ENCODE measurements at regions not wholly inside any gene's neighbourhood (a gene's known extent, or its start where the extent isn't known, plus 50 kb on each side); places are given as distances from the start of the nearest gene placed in this dataset.

DNA sequence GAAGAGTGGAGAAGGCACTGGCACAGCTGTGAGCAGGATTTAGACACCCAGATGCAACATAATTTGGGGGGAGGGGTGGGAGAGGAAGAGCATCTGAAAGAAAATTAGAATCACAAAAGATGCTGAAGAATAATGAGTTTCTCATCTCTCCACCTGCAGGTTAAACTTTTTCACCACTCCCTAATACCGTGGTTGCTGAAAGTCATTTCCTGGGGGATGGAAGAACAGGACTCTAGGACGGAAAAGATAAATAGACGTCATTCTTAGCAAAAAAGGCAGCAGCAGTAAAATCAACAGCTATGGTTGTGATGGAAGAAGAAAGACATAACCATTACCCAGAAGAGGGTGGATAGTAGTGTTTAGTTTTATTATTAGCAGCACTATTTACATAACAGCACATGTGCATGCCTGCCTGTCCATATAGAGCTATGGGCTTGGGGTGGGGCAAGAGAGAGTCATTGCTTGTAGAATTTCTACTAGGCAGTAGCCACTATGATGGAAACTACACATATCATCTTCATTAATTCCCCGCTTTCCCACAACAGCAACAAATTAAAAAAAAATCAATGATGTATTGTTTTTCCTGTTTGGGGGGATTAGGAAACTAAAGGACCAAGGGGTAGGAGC, 212.2 kb downstream of the TRIB2 start:
- DNase-seq (ENCODE audit: low read depth, low spot score), result no peak

DNA sequence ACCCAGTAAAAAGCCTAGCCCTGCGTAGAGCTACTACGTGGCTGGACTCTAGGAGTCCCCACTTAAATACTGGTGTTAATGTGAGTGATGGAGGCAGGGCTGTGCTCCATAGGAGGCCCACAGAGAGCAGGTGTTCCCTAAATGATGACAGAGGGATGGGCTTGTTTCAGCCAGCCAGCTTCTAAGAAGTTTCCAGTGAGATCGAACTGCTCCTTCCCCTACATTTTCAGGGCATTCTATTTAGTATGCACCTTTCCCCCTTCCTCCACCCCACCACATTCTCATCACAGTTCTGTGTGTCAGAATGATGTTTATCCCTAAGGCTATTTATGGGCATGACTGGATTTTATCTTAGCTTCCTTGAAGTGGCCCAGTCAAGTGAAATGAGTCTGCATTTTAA, 213.0 kb downstream of the TRIB2 start:
- DNase-seq (ENCODE audit: low read depth, low spot score), result no peak

DNA sequence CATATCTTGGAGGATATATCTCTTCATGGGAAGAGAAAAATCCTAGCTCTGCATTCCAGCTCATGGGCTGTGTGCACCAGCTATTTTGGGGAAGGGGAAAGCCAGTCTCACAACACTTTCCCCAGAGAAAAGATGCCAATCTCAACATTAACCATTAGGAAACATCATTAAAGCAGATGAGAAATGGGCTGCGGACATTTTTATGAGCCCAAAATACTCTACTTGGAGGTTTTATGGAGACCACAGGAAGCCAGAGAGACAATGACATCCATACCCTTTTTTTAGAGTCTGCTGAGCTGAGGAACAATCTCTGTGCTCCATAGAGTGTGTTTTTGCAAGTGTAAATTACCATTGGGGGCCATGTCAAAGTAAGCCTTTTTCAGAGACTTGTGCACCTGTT, 213.7 kb downstream of the TRIB2 start:
- no peak for DNase-seq (ENCODE audit: low read depth, low spot score)

DNA sequence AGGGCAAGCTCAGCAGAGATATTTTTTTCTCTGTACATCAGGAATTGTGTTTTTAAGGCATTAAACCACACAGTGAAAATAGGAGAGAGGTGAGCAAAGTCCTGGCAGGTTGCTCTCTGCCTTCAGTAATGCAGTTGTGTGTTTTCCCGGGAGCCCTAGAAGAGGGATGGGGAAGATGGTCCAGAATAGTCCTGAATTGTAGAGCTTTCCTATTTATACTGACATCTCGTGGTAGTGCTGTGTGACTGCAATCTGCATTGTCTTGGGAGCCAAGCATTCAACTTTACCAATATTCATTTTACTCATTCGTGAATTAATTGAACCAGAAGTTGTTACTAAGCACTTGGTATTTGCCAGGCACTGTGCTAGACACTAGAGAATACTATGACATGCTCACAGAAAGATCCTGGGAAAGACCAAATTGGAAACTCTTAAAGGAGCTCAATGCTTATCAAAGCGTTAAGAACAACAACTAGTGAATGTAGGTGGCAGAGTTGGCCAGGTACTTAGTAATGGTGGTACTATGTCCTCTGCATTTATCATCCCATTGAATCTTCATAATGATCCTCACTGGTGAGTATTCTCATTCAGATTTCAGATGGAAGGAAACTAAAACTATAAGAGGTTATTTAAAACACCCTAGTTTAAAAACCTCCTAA, 214.6 kb downstream of the TRIB2 start:
- no peak for DNase-seq (ENCODE audit: low read depth, low spot score)

DNA sequence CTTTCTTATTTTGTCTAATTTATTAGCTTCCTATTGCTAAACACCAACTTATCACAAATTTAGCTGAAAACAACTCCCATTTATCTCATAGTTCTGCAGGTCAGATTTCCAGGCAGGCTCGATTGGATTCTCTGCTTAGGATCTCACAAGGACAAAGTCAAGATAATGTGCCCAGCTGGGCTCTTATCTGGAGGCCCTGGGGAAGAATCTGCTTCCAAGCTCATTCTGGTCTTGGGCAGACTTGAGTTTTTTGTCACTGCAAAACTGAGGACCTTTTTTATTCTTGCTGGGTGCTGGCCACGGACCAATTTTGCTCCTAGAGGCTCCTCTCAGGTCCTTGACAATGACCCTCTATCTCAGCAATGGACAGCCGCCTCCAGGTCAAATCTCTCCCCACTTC, 215.5 kb downstream of the TRIB2 start:
- DNase-seq (ENCODE audit: low read depth, low spot score), result no peak

DNA sequence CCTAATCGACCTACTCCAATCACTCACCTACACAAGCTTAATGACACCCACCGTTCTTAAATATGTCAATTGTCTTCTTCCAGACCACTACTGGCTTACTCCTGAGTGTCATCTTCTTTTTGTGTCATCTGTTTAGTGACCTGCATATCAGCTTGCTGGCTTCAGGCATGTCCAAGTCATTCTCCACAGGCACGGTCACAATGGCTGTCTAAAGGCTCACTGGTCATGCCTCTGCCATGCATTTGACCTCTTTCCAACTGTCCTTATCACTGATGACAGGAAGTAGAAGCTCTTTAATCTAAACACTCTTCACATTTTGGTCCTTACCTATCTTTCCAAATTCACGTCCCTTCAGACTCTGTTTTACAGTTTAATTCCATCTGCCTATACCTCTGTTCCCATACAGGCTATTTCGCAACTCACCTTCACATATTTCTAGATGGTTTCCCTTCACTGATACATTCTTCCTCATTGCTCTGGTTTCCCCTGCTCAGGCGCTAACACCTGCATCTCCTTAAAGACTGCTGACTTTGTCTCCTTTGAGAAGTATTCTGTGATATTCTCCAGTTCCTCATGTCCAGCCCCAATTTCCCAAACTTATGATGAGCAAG, 217.5 kb downstream of the TRIB2 start:
- DNase-seq (ENCODE audit: low read depth, low spot score), result no peak

DNA sequence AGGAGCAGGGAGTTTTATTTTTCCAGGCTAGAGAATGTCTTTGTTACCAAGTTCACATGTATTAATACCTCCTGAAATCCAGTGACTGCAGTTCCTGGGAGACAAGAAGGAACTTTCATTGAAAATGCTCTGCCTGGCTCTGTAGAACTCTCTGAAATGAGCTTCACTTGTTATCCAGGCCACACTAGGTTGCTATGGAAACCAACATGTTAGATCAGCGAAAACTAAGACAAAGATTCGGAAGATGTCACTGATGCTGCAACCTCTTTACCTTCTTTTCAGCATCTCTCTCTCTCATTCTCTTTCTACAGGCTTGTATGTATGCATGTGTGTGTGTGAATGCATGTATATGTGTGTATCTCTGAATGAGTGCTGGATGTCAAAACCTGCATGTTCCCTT, 218.5 kb downstream of the TRIB2 start:
- DNase-seq (ENCODE audit: low read depth, low spot score), result no peak

DNA sequence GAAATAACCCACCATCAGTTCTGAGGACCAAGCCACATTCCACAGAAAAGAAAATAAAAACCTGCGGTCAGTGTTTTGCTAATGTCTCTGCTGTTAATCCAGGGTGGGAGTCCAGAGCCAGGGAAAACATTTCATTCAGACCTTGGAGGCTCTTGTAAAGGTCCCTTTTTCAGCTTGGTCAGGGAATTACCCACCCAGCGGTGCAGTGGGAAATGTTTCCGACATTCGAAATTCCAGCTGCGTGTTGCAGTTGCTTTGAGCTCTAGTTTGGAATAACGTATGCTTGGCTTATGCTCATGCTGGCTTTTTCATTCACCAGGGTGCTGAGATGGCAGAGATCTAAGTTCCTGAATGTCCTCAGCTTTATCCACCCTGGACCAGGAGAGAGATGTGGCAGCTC, 219.1 kb downstream of the TRIB2 start:
- no peak for DNase-seq (ENCODE audit: low read depth, low spot score)

DNA sequence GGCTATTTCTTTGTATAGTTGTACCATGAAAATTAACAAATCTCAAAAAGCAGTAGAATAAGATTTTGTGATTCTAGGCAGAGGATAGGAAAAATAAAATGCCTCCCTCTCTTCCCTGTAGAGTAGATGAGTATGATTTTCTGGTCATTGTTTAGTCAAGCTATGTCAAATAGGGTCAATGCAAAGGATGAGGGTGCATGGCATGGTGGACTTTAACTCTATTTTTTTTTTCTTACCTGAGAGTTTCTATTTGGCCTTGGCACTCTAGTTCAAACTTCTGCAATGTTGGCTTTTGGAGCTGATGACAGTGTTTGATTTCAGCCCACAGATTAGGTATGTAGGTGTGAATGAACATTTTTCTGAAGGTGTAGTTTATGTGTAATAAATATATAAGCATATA, 224.5 kb downstream of the TRIB2 start:
- DNase-seq (ENCODE audit: low read depth, low spot score), result no peak

DNA sequence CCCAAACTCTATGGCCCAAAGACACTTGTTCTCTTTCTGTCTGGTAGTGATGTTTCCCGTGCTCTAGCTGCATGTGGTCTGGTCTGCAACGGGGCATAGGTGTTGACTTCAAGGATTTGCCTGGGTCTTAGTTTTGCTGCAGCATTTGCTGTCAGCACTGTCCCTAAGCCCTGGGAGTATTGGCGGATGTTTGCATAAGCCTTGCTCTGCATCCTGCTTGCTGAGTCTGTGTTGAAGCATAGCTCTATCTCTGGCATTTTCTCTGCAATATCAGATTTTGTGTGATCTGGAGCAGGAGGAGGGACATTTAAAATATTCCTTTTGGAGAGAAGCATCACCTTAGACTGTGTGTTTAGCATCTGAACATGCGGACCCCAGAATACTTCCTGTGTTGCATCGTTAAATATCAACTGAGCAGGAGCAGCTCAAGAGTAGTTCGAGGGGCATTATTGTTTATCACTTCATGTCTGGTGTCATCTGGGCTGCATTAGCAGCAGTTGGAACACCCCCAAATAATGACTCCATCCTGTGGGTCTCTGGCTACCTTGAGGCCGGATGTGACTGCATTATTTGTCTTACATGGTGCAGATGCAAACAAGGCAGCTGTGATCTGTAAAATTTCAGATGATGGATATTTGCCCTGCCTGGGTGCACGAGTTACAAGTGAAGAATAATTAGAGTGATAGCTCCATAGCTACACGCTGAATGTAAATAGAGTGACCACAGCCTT, 231.7 kb downstream of the TRIB2 start:
- no peak for DNase-seq (ENCODE audit: low read depth, low spot score)

DNA sequence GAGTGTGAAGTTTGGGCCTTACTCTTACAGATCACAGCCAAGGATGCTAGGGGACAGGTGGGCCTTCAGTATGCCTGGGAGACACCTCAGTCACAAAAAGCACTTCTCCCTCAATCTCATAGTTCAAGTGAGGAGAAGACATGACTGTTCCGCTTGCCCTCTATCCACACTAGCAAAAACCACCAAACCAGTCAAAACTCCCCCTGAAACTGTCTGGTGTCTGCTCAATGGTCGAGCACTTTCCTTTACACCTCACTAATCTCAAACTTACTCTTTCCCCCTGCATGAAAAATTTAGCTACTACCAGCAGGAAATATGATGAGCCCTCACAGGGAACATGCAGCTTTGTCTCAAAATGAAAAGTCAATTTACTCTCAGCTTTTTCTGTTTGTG, 232.2 kb downstream of the TRIB2 start:
- DNase-seq (ENCODE audit: low read depth, low spot score), result no peak

DNA sequence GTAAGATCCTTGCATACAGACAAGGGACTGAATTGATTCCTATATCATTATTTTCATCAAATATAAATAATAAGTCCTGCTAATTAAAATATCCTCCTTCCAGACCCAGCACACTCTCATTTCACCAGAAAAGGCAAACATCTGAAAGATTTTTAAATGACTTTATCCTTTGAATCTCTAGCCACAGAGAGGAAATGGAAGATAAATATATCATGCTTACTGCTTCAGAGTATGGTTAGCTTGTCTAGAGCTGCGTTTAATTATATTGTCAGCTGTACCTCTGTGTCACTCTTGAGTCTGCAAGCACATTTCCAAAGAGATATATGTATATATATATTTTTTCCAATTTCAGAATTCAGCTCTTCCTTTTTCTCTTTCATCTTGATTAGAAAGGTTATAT, 232.7 kb downstream of the TRIB2 start:
- DNase-seq (ENCODE audit: low read depth, low spot score), result no peak

DNA sequence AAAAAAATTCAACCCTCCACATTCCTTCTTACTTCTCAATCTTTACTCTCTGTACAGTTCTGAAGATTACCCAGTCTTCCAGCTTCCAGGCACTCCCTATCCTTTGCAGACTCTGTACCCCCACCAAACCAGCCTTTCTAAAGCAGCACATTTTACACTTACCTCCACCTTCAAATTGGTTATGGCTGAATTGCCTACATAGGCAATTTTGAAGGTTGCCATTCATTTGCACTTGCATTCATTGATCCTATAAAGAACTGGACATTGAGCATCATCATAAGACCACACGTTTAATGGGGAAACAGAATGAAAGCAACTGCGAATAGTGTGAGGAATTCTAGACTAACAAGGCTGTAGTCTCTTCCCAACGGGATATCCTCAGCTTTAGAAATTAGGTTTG, 233.4 kb downstream of the TRIB2 start:
- no peak for DNase-seq (ENCODE audit: low read depth, low spot score)

DNA sequence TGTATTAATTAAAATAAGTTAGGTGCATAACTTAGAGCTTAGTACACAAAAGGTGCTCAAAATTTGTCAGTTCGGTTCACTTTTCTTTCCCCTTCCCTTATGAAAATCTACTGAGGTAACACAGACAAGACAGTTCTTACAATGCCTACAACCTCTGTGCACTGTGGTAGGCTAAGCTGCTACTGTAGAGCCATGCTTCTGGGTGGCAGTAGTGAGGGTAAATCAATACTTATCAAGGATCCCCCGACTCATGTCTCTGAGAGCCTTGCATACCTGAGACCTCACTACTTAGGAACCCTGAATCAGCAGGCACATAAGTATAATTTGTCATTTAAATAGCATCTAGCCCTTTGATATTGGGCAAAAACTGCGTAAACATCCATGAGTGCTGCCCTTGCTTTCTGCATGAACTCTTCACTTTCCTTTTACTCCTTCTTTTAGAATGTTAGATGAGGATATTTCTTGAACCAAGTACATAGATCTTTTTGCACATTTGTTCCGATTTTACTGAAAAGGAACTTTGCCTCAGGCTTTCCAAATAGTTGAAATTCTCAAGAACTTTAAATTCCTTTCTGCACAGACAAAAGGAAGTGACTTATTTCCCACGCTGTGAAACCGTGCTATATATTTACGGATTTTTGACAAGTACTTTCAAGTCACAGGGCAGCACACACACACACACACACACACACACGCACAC, 234.4 kb downstream of the TRIB2 start:
- peak; percentile 84 for DNase-seq (ENCODE audit: low read depth, low spot score)

DNA sequence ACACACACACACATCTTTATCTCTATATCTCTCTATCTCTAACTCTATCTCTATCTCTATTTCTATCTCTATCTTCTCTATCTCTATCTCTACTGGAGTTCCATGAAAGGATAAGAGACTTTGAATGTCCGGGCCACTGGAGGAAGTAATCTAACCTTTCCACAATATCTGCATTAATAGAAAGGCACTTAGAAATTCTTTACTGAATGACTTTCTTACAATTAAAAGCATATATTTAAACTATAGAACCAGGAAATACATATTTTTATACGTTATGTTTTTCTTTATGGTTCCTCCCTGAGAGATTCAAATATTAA, 234.9 kb downstream of the TRIB2 start:
- DNase-seq (ENCODE audit: low read depth, low spot score), result no peak

DNA sequence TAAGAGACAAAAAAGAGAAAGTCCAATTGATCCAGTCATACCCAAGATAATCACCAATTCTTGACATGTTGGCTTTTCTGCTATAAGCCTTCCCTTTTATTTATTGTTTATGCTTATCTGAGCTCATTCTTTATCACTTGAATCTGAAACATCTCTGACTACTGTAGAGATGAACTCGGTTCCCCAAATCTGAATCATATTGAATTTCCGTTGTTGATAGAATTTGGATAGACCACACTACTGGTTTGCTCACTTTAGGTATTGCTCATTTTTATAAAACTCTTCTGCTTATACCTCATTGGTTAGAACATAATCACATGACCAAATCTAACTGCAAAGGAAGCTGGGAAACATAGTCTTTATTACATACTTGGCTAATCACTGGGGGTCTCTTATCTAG, 236.9 kb downstream of the TRIB2 start:
- no peak for DNase-seq (ENCODE audit: low read depth, low spot score)

DNA sequence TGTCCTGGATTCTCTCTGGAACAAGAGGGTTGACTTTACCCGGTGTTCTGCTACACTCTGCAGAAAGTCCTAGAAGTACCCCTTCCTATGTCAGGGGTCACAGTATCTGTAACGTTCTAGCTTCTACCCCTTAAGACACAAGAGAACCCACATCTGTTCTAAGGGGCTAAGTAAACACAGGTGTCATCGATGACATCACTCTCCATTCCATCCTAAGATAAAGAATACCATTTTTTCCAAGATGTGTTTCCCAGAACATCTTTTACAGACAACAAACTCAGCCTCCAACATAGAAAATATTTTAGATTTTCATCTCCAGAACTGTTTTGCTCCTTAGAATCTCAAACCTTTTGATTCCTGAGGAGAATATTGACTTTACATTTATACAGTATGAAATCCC, 239.1 kb downstream of the TRIB2 start:
- no peak for DNase-seq (ENCODE audit: low read depth, low spot score)

DNA sequence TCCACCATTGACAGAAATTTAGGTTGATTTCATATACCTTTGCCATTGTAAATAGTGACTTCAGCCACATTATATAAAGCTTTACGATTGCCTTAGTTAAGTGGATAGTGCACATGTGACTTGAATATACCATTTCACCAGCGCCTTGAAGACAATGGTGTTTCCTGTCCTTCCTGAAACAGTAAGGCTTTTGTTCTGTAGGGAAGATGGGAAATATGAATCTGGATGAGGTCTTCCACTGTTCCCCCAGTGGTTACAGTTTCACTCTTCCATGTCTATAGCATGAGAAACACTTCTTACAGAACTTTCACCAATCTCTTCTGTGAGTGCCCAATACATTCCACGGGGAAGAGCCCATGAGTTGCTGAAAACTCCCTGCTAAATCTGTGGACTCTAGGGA, 240.5 kb downstream of the TRIB2 start:
- DNase-seq (ENCODE audit: low read depth, low spot score), result no peak

DNA sequence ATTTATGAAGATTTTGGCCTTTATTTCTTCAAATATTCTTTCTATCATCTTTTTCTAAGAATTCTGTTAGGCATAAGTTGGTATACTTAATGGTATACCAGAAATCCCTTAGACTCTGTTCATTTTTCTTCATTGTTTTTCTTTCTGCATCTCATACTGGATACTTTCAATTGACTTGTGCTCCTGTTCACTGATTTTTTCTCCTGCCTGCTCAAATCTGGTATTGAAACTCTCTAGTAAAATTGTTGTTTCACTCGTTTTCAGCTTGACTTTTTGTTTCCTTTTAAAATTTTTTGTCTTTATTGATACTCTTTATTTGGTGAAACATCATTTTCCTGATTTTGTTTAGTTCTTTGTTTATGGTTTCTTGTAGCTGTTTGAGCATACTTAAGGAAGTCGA, 243.2 kb downstream of the TRIB2 start:
- DNase-seq (ENCODE audit: low read depth, low spot score), result no peak

DNA sequence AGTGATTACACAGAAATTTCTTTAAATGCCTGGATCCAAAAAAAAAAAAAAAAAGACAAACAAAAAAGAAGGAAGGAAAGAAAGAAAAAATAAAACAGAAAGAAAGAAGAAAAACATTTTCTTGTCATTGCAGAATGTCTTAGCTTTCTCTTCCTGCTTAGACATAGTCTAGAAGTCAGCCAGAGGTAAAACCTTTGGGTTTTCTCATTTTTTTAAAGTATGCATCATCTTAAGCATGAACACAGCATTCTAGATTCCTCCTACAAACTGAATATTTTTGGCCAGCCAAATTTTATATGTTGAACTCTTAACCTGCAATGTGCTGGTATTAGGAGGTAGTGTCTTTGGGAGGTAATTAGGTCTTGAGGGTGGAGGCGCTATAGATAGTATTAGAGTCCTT, 243.9 kb downstream of the TRIB2 start:
- no peak for DNase-seq (ENCODE audit: low read depth, low spot score)

DNA sequence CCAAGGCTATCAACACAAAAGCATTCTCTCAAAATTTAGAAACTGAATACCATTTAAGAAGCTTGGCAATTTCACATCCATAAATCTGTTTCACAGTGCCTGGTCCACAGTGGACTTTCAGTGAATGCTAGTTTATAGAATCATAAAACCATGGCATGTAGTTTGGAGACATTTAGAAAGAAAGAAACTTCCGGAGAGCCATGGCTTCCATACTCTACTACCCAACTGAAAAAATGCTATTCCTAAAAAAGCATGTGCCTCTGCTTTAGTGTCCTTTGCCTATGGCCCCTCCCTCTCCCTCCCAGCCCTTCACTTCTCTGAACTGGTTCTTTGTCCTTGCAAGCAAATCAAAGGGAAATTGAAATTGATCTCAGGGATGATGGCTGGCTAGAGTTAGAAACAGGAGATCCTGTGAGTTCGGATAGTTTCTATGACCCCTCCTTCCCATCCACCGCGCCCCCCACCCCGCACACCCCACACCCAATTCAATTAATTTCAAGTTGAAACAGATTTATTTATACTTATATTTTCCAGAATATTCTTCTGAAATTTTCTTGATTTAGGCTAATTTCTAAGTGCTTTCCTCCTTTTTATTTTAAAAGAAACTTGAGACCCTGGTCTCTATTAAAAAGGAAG, 248.3 kb downstream of the TRIB2 start:
- no peak for DNase-seq (ENCODE audit: low read depth, low spot score)

Measured in pulmonary artery endothelial cell (primary cell).